Nucleus accumbens (tissue), 56 donors: ENCODE measurements at regions not wholly inside any gene's neighbourhood (a gene's known extent, or its start where the extent isn't known, plus 50 kb on each side); places are given as distances from the start of the nearest gene placed in this dataset.
"Not testable (repeated sequence)": the region's sequence is repeated elsewhere in the genome, so short reads cannot be mapped to it uniquely, and the experiment has no call there.

Experiments used
- DNase-seq, 56 donors: peaks; one replicate each; lab custom pipeline; 2025; lab: John Stamatoyannopoulos, UW

DNA sequence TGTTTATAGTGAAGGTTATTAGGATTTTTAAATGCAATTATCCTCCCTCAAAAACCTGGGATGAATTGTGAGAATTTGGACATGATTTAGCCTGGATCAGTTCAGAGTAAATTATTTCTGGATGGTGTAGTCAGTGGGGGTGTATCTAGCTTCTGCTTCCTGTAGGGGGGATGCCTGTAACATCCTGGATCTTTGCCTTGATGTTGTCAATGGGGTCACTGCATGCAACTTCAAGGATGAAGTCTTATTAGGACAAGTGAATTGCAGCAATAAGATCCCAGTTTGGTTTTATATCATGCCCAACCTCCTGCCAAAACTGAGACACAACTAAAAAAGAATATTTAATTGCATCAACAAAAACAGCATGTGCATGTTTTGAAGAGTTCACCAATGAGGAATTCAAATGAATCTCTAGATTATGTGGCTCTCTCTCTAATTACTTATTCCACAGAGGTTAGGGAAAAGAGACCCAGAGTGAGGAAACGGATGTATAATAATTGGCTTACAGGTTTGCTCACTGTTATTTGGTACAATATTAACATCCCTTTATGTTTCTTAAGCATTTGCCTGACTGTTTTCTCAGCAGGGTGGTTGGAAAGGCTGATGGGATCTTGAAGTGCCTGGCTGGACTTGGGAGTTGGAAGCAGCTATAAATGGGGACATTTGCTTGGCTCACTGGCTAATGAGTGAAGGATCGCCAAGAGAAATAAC lies 159.8 kb downstream of the HS3ST3B1 start:
- DNase-seq: no peak

DNA sequence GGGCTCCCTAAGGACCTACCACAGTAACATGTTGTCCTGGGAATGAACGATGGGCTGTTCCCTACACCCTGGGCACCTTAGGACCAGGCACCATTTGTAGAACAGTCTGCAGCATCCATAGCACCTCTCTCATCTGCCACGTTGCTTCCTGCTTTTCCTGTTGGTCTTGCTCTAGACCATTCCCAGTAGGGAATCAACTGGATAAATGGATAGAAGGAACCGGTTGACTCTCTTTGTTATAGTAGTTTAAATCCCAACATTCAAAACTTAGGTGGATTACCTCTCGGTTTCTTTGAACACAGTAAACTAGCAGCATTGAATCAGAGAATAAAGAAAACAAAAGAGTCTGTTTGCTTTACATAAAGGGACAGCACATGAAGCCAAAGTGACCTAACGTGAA lies 159.1 kb downstream of the HS3ST3B1 start:
- DNase-seq: no peak

DNA sequence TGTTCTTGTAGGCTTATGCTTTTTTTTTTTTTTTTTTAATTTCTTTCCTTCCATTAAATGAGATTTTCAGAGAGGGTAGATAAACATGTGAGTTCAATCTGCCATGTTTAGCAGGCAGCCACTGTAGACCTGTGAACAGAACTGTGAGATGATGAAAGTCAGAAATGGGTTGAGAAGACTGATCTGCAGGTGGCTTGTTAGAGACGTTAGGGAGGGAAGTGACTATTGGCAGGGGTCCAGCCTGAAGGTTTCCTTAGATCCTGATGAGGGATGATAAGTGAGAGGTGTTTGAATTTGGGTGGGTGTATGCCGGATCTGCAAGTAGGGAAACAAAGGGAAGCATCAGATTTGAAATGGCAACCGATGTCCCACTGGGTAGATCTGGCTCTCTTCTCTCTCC lies 157.8 kb downstream of the HS3ST3B1 start:
- no peak for DNase-seq

DNA sequence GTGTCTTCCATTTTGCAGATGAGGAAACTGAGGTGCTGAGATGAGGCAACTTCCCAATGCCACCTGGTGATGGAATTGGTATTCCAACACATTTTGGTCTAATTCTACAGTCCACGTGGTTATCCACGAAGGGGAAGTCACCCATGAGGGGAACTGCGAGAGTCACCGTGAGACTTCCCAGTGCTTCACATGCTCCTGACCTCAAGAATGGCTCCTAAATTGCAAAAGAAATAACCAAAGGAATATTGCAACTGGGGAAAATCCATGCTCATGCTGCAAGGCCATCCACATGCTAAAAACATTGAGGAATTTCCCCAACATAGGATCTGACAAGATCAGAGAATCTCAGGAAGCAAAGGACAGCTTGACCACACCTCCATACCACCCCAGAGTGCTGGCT lies 153.9 kb downstream of the HS3ST3B1 start:
- DNase-seq: no peak

DNA sequence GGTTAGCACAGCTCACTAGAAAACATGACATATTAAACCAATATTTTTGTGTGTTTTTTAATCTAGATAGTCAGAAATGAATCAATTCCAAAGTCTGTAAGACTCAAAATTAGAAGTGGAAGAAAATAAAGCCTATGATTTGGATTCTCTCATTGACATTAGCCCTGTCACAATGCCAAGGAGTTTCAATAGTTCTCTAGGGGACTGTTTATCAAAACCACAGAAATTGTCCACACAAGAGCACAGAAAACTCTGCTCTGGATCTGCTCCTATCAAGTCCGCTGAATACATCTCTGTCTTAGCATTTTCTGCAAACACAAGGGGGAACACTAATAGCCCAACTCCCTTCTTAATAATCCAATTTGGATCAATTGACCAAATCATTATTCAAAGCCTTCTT lies 152.0 kb downstream of the HS3ST3B1 start:
- no peak for DNase-seq

DNA sequence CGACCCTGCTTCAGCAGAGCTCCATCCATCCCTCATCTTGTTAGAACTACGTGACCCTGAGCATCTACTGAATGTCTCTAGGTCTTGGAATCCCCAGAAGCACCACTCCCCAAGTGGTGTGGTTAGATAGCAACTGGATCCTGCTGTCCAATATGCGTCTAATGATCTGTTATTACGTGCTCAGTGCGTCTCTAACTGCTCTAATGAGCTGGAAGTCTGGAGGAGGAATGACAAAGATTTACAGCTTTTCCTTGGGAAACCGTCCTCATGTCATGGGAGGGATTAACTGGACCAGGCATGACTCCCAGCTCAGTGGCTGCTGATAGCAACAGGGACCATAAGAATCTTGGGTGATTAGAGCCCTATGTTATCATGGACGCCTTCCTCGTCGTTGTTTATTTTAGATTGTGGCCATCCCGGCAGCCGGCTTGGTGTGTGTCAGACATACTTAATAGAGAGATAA lies 150.9 kb downstream of the HS3ST3B1 start:
- no peak for DNase-seq

DNA sequence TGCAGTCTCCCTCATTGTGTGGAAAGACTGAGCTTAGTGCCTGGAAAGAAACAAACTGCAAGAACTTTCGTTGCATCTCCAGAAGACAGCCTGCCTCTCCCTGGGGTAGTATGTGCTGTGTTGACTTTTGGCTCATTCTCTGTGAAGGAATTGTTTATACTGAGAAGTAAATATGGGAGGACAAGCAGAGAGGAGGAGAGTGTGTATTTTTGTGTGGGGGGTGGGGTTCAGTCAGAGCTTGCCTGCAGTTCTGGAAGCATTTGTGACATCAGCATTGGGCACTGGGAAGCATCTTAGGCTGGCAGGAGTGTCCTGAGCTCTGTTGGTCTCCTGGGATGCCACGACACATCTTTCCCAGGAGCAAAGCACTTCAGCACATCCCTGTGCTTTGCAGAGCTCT lies 147.9 kb downstream of the HS3ST3B1 start:
- no peak for DNase-seq

DNA sequence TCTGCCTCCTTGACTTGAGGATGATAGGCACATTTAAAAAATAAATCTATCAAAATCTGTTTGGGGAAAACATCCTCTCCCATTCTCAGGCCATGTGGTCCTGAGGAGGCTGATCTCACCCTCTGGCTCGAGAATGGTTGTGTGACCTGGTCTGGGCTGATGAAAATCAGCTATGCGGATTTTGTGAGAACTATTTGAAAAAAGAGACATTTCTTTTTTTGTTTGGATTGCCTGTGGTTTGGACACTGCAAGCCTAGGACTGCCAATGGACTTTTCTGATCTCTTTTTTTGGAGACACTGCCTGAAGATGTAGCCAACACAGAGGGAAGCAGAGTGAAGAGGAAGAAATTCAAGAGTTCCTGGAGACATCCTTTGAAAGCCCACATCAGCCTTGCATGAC lies 145.9 kb downstream of the HS3ST3B1 start:
- DNase-seq: no peak

DNA sequence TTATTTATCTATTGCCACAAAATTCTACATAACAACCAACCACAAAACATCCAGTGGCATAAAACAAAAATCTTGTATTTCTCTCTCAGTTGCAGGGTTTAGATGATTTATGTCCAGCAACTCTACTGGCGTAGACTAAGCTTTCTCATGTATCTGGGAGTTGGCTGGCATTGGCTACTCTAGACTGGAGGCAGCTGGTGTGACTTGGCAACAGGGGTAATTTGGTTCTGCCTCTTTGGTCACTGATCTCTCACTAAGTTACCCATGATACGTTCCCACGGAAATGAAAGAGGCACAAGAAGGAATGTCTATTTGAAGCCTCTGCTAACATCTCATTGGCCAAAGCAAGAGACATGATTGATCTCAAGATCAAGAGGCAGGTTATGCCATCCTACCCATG lies 144.0 kb downstream of the HS3ST3B1 start:
- no peak for DNase-seq

DNA sequence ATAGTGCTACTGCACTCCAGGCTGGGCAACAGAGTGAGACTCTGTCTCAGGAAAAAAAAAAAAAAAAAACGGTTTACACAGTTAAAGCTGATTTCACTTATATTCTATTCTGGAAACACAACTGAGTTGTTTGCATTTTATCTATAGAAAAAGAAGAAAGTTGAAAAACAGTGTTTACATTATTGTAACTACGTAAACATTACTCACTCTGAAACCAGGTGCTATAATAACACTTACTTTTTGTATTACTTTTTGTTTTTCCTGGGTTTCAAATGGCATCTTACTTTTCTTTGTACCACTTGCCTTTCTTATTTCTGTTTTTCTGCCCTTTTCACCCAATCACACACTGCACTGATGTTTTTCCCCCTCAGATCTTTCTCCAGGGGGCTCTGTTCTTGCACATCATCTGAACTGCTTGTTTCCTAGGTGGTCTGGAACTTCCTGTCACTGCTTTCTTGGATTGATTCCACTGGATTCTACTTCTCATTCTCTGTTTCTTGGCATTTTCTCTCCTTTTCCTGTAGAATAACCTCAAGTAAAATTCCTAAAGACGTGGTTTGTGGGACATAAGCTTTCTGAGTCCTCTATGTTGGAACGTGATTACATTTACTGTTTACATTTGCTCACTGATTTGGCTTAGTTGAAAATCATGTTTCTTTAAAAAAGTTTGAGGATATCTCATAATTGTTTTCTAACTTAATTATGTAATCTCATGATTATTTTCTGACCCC lies 142.1 kb downstream of the HS3ST3B1 start:
- no peak for DNase-seq

DNA sequence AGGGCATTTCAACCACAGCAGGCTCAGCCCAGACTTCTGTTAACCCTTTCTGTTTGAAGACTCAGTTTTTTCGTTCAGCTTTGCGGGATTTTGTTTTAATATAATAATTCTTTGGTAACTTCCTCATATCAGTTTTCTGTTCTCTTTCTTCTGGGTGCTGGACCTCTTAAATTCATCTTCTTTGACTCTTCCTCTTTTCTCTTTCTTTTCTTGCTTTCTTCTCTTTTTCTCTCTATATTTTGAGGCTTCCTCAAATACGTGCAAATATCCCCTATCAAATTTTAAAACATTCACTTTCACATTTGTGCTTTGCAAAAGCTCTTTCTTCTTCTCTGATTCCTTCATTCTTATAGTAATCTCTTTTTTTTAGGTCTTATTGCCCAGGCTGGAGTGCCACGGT lies 136.3 kb downstream of the HS3ST3B1 start:
- DNase-seq: no peak

DNA sequence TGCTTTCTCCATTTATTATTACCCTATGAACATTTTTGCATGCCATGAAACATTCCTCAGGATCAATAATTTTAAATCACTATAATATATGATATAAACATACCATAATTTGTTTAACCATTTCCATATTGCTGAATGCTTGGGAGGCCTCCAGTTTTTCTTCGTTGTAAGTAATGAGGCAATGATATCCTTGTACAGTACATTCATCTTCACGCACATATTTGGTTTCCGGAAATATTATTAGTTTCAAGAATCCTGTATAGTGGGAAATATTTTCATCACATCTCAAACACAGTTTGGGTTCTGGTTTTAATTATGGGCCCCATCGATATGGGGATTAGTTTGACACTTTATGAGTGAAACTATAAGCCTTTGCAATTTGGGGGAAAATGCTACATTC lies 135.4 kb downstream of the HS3ST3B1 start:
- no peak for DNase-seq

DNA sequence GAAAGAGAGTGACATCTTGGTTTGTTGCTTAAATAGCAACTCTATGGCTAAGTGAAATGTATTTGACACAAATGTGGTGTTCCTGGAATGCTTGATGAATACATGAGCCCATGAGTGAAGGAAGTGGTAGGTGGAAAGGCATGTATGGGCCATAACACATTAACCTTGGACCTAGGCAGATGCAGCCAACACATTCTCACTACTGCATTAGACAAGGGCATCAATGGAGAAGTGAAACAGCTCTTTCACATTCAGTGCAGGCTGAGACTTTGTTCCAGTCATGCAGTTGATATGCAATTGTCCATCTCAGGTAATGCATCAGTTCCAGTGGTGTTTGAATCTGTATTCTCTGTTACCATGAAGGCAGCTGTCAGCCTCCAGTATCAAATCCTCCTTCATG lies 133.6 kb downstream of the HS3ST3B1 start:
- no peak for DNase-seq

DNA sequence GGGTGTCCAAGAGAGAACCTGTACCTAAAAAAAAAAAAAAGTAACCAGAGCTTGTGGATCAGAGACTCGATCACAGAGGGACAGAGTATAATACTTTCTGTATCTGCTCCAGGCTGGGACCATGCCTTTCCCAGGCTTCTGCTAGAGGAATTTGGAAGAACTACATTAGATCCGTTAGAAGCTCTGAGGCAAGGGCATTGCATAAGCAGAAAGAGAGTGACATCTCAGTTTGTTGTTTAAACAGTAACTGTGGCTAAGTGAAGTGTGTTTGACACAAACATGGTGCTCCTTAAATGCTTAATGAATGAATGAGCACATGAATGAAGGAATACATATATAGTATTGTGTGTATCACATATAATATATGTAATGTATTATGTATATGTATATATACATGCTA lies 131.2 kb downstream of the HS3ST3B1 start:
- no peak for DNase-seq

DNA sequence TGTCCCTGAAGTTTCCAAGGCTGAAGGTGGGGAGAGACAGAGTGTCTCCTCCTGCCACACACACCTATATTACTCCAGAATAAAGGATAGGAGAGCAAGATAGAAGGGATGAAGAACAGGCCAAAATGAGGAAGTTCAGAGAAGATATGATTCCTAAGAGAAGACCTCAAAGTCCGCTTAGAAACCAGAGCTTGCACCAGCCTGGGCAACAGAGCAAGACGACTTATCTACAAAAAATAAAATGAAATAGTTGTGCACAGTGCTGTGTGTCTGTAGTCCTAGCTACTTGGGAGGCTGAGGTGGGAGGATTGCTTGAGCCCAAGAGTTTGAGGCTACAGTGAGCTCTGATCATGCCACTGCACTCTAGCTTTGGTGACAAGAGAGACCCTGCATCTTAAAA lies 128.2 kb downstream of the HS3ST3B1 start:
- no peak for DNase-seq

DNA sequence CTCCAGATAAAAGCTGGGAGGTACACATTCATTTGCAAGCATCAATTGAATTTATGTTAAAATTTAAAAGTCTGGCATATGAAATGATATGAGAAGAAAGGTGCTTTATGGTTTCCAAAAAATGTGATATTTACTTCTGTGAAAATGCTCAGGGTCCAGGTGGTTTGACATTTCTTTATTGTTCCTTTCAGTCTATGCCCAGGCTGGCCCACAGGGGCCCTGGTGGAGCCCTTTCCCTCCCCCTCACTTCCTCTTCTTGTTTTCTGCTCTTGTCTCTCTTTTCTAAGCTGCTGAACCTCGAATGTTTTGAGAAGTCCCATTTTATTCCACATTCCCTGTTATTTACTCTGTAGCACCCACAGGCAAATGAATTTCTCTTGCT lies 127.8 kb downstream of the HS3ST3B1 start:
- DNase-seq: no peak

DNA sequence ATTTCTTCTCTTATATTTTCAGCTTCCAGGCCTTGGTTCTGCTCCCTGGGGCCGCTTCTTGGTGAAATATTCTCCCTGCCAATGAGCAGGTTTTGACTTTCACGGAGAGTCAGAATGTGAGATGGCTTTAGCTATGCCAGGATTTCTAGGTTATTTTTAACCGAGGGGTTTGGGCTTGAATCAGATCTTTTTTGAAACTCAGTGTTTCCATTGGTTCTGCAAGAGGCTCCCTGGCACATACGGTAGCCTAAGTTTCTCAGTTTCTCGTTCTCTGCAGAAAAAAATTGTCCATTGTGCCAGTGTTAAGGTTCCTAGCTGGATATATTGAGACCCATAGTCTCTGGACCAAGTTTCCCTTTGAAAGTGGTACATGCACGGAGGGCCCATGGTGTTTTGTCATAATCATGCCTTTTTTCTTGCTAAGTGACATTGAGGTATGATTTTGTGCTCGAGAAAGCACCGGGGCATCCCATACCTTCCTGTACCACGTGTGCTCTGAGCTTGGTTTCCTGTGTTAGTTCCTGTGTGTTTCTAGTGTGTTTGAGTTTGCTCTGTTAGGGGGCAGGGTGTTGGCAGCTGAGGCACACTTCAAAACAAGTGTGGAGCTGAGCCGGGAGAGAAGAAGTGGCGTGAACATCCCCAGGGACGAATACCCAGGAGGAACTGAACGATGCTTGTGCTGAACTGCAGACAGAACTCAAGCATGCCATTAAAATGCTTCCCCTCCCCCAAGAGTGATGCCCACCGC lies 127.2 kb downstream of the HS3ST3B1 start:
- DNase-seq: no peak

DNA sequence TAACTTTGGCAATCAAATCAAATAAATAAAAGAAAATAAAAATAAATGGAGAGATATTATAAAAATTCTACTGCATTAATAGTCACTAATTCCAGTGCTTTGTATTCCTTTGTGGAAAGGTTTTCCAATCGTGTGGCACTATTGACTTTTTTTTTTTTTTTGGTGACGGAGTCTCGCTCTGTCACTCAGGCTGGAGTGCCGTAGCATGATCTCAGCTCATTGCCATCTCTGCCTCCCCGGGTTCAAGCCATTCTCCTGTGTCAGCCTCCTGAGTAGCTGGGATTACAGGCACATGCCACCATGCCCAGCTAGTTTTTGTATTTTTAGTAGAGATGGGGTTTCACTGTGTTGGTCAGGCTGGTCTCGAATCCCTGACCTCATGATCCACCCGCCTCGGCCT lies 122.3 kb downstream of the HS3ST3B1 start:
- DNase-seq: not testable (repeated sequence)

DNA sequence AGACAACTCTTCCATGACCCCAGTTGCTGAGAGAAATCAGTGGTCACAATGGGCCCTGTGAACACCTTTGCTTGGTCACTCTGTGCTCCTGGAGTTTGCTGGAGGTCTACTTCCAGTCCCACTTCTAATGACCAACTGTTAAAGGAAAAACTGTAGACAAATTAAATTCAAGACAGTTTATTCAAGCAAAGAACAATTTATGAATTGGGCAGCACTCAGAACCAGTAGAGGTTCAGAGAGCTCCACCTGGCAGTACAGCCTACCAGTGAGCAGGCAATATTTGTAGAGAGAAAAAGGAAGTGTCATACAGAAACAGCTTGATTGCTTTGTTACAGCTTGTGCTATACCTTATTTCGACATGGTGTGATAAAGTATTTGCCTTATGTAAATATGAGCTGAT lies 116.5 kb downstream of the HS3ST3B1 start:
- no peak for DNase-seq

DNA sequence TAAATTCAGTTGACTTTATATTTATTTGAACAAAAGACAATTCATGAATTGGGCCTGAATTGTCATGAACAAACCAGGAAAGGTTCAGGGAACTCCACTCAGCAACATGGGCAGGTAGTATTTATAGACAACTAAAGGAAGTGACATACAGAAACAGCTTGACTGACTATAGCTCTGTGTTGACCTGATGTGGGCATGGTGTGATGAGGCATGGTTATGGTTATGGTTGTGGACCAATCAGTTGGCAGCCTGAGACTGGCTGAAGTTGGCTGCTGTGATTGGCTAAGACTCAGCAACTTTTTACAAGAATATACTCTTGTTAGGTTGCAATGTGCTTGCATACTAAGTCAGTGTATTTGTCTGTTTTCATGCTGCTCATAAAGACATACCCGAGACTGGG lies 108.4 kb downstream of the HS3ST3B1 start:
- DNase-seq: no peak

DNA sequence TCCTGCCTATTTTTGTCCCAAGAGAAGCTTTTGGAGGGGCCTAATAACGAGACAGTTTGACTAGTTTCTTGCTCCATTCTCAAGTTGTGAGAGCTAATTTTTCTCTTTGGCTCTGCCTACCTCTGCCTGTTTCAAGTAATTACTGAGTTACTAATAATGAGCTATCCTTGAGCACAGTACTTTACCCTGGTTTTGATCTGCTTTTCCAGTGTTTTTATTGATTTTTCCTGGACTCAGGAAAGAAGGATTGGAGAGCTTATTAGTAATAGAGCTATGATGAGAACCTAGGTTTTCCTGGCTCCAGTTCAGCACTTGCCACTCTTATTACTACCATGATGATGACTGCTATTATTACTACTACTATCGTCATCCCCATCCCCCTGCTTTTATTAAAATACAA lies 106.7 kb downstream of the HS3ST3B1 start:
- DNase-seq: no peak

DNA sequence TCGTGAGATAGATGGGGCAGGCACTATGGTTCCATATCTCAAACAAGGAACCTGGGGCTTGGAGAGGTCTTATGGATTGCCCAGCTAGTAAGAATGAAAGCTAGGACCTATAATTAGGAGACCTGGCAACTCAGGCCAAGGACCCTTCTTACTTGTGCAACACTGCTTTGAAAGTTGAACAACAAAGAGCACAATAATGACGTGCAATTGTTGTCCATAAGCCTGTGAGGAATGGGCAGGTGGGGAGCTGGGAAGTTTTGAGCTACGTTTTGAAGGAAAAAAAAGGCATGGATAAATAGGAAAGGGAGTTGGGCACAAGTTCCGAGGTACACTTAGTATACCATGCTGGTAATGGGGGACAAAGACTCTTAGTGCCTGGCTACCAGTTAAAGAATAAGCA lies 104.3 kb downstream of the HS3ST3B1 start:
- DNase-seq: no peak
